ENCODE measurements at regions not wholly inside any gene's neighbourhood (a gene's known extent, or its start where the extent isn't known, plus 50 kb on each side); places are given as distances from the start of the nearest gene placed in this dataset.

GRCh38 chr20:56925082-56925830 lies 296.1 kb downstream of the TFAP2C start:
- Histone ChIP-seq H3K4me3 (ENCODE audit: low read depth, low read length) (peak overlapping the region; percentile 66), H3K4me1 (ENCODE audit: control insufficient read depth, insufficient read depth, low read length) (peaks cover 47% of the 10 kb centered on the region), H3K27me3 (ENCODE audit: control insufficient read depth, insufficient read depth, low read length) (peaks cover 85% of the 10 kb centered on the region)

GRCh38 chr20:56925831-56926170 lies 296.7 kb downstream of the TFAP2C start:
- Histone ChIP-seq H3K9me3 (ENCODE audit: control insufficient read depth, insufficient read depth, low read depth, low read length) (no peaks in the 10 kb centered on the region), H3K4me3 (ENCODE audit: low read depth, low read length) (peak overlapping the region; percentile 66), H3K27ac (ENCODE audit: low read depth, low read length) (peak overlapping the region; percentile 22; the same call in 1 of the 2 replicates), H3K9ac (ENCODE audit: low read length) (peak overlapping the region; percentile 72), H3K36me3 (ENCODE audit: control insufficient read depth, insufficient read depth, low read length) (no peaks in the 10 kb centered on the region), H3K4me1 (ENCODE audit: control insufficient read depth, insufficient read depth, low read length) (peaks cover 52% of the 10 kb centered on the region), H3K27me3 (ENCODE audit: control insufficient read depth, insufficient read depth, low read length) (peaks cover 85% of the 10 kb centered on the region)

More at GRCh38 chr20:56925082-56925830, 296.1 kb downstream of the TFAP2C start:
- H3K9ac ChIP-seq (ENCODE audit: low read length), result peak overlapping the region; percentile 72
- H3K9me3 ChIP-seq (ENCODE audit: control insufficient read depth, insufficient read depth, low read depth, low read length), result no peaks in the 10 kb centered on the region
- no peaks in the 10 kb centered on the region for H3K36me3 ChIP-seq (ENCODE audit: control insufficient read depth, insufficient read depth, low read length)
- H3K27ac ChIP-seq (ENCODE audit: low read depth, low read length), result peak overlapping the region; percentile 22; the same call in 1 of the 2 replicates

GRCh38 chr20:56926501-56926900 lies 297.4 kb downstream of the TFAP2C start:
- no peaks in the 10 kb centered on the region for H3K9me3 ChIP-seq (ENCODE audit: control insufficient read depth, insufficient read depth, low read depth, low read length)
- H3K27ac ChIP-seq (ENCODE audit: low read depth, low read length), result no peak overlapping the region
- H3K36me3 ChIP-seq (ENCODE audit: control insufficient read depth, insufficient read depth, low read length), result no peaks in the 10 kb centered on the region
- peak overlapping the region; percentile 66; the same call in 1 of the 2 replicates for H3K4me3 ChIP-seq (ENCODE audit: low read depth, low read length)
- peaks cover 59% of the 10 kb centered on the region for H3K4me1 ChIP-seq (ENCODE audit: control insufficient read depth, insufficient read depth, low read length)
- peaks cover 83% of the 10 kb centered on the region for H3K27me3 ChIP-seq (ENCODE audit: control insufficient read depth, insufficient read depth, low read length)
- no peak overlapping the region for H3K9ac ChIP-seq (ENCODE audit: low read length)

- peak overlapping the region; percentile 65 for H3K9ac ChIP-seq (ENCODE audit: low read length)
- no peak overlapping the region; the same call in 1 of the 2 replicates for H3K27ac ChIP-seq (ENCODE audit: low read depth, low read length)
- peaks cover 63% of the 10 kb centered on the region for H3K4me1 ChIP-seq (ENCODE audit: control insufficient read depth, insufficient read depth, low read length)
- no peaks in the 10 kb centered on the region for H3K9me3 ChIP-seq (ENCODE audit: control insufficient read depth, insufficient read depth, low read depth, low read length)
- peaks cover 78% of the 10 kb centered on the region for H3K27me3 ChIP-seq (ENCODE audit: control insufficient read depth, insufficient read depth, low read length)
- no peak overlapping the region for H3K4me3 ChIP-seq (ENCODE audit: low read depth, low read length)
- no peaks in the 10 kb centered on the region for H3K36me3 ChIP-seq (ENCODE audit: control insufficient read depth, insufficient read depth, low read length)
These were observed 298.0 kb downstream of the TFAP2C start for GRCh38 chr20:56927127-56927526.

GRCh38 chr20:56928007-56928406 lies 298.9 kb downstream of the TFAP2C start:
- Histone ChIP-seq H3K9me3 (ENCODE audit: control insufficient read depth, insufficient read depth, low read depth, low read length) (no peaks in the 10 kb centered on the region), H3K27me3 (ENCODE audit: control insufficient read depth, insufficient read depth, low read length) (peaks cover 69% of the 10 kb centered on the region), H3K36me3 (ENCODE audit: control insufficient read depth, insufficient read depth, low read length) (no peaks in the 10 kb centered on the region), H3K4me1 (ENCODE audit: control insufficient read depth, insufficient read depth, low read length) (peaks cover 63% of the 10 kb centered on the region), H3K27ac (ENCODE audit: low read depth, low read length) (peak overlapping the region; percentile 33; the same call in 1 of the 2 replicates), H3K4me3 (ENCODE audit: low read depth, low read length) (peak overlapping the region; percentile 31), H3K9ac (ENCODE audit: low read length) (peak overlapping the region; percentile 65)

GRCh38 chr20:56929606-56930005 lies 300.5 kb downstream of the TFAP2C start:
- Histone ChIP-seq H3K36me3 (ENCODE audit: control insufficient read depth, insufficient read depth, low read length) (no peaks in the 10 kb centered on the region), H3K9me3 (ENCODE audit: control insufficient read depth, insufficient read depth, low read depth, low read length) (no peaks in the 10 kb centered on the region), H3K9ac (ENCODE audit: low read length) (peak overlapping the region; percentile 39), H3K4me3 (ENCODE audit: low read depth, low read length) (peak overlapping the region; percentile 39), H3K4me1 (ENCODE audit: control insufficient read depth, insufficient read depth, low read length) (peaks cover 58% of the 10 kb centered on the region), H3K27me3 (ENCODE audit: control insufficient read depth, insufficient read depth, low read length) (peaks cover 55% of the 10 kb centered on the region), H3K27ac (ENCODE audit: low read depth, low read length) (peak overlapping the region; percentile 21; the same call in 1 of the 2 replicates)

- H3K9me3 ChIP-seq (ENCODE audit: control insufficient read depth, insufficient read depth, low read depth, low read length), result no peaks in the 10 kb centered on the region
- no peaks in the 10 kb centered on the region for H3K36me3 ChIP-seq (ENCODE audit: control insufficient read depth, insufficient read depth, low read length)
- peaks cover 56% of the 10 kb centered on the region for H3K4me1 ChIP-seq (ENCODE audit: control insufficient read depth, insufficient read depth, low read length)
- H3K27me3 ChIP-seq (ENCODE audit: control insufficient read depth, insufficient read depth, low read length), result peaks cover 42% of the 10 kb centered on the region
- H3K4me3 ChIP-seq (ENCODE audit: low read depth, low read length), result no peak overlapping the region
- peak overlapping the region; percentile 41; the same call in 1 of the 2 replicates for H3K27ac ChIP-seq (ENCODE audit: low read depth, low read length)
- peak overlapping the region; percentile 65 for H3K9ac ChIP-seq (ENCODE audit: low read length)
These were observed 301.8 kb downstream of the TFAP2C start for GRCh38 chr20:56930876-56931275.

GRCh38 chr20:56932575-56933330 lies 303.6 kb downstream of the TFAP2C start:
- no peaks in the 10 kb centered on the region for H3K9me3 ChIP-seq (ENCODE audit: control insufficient read depth, insufficient read depth, low read depth, low read length)
- H3K9ac ChIP-seq (ENCODE audit: low read length), result no peak overlapping the region
- H3K36me3 ChIP-seq (ENCODE audit: control insufficient read depth, insufficient read depth, low read length), result no peaks in the 10 kb centered on the region
- H3K27ac ChIP-seq (ENCODE audit: low read depth, low read length), result no peak overlapping the region
- H3K4me1 ChIP-seq (ENCODE audit: control insufficient read depth, insufficient read depth, low read length), result peaks cover 37% of the 10 kb centered on the region
- no peak overlapping the region for H3K4me3 ChIP-seq (ENCODE audit: low read depth, low read length)
- H3K27me3 ChIP-seq (ENCODE audit: control insufficient read depth, insufficient read depth, low read length), result peaks cover 23% of the 10 kb centered on the region; the same call in 1 of the 2 replicates

GRCh38 chr20:56933331-56933698 lies 304.2 kb downstream of the TFAP2C start:
- no peak overlapping the region for H3K9ac ChIP-seq (ENCODE audit: low read length)
- H3K9me3 ChIP-seq (ENCODE audit: control insufficient read depth, insufficient read depth, low read depth, low read length), result no peaks in the 10 kb centered on the region
- H3K36me3 ChIP-seq (ENCODE audit: control insufficient read depth, insufficient read depth, low read length), result no peaks in the 10 kb centered on the region
- H3K27ac ChIP-seq (ENCODE audit: low read depth, low read length), result no peak overlapping the region
- H3K27me3 ChIP-seq (ENCODE audit: control insufficient read depth, insufficient read depth, low read length), result peaks cover 19% of the 10 kb centered on the region; the same call in 1 of the 2 replicates
- peaks cover 35% of the 10 kb centered on the region for H3K4me1 ChIP-seq (ENCODE audit: control insufficient read depth, insufficient read depth, low read length)
- no peak overlapping the region for H3K4me3 ChIP-seq (ENCODE audit: low read depth, low read length)

- H3K27me3 ChIP-seq (ENCODE audit: control insufficient read depth, insufficient read depth, low read length), result peaks cover 3% of the 10 kb centered on the region; the same call in 1 of the 2 replicates
- H3K9ac ChIP-seq (ENCODE audit: low read length), result no peak overlapping the region
- H3K9me3 ChIP-seq (ENCODE audit: control insufficient read depth, insufficient read depth, low read depth, low read length), result no peaks in the 10 kb centered on the region
These were observed 305.8 kb downstream of the TFAP2C start for GRCh38 chr20:56934888-56935287.

GRCh38 chr20:56940466-56940865 lies 311.4 kb downstream of the TFAP2C start:
- Histone ChIP-seq H3K9ac (ENCODE audit: low read length) (no peak overlapping the region), H3K4me3 (ENCODE audit: low read depth, low read length) (no peak overlapping the region), H3K27me3 (ENCODE audit: control insufficient read depth, insufficient read depth, low read length) (no peaks in the 10 kb centered on the region), H3K27ac (ENCODE audit: low read depth, low read length) (no peak overlapping the region), H3K9me3 (ENCODE audit: control insufficient read depth, insufficient read depth, low read depth, low read length) (no peaks in the 10 kb centered on the region), H3K4me1 (ENCODE audit: control insufficient read depth, insufficient read depth, low read length) (0 out of 2 replicates have a peak, but pooled peaks cover 3% of the 10 kb centered on the region), H3K36me3 (ENCODE audit: control insufficient read depth, insufficient read depth, low read length) (no peaks in the 10 kb centered on the region)

More at GRCh38 chr20:56934888-56935287, 305.8 kb downstream of the TFAP2C start:
- Histone ChIP-seq H3K36me3 (ENCODE audit: control insufficient read depth, insufficient read depth, low read length) (no peaks in the 10 kb centered on the region), H3K27ac (ENCODE audit: low read depth, low read length) (no peak overlapping the region), H3K4me3 (ENCODE audit: low read depth, low read length) (no peak overlapping the region), H3K4me1 (ENCODE audit: control insufficient read depth, insufficient read depth, low read length) (peaks cover 19% of the 10 kb centered on the region)

All from HUES6 (cell line).